ENCODE measurements at regions not wholly inside any gene's neighbourhood (a gene's known extent, or its start where the extent isn't known, plus 50 kb on each side); places are given as distances from the start of the nearest gene placed in this dataset.

GRCh38 chr4:185892165-185892564, 80.2 kb upstream of the SORBS2 start:
- no peaks in the 10 kb centered on the region for H3K4me1 ChIP-seq (ENCODE audit: control insufficient read depth, insufficient read depth, low read length)
- 83% methylated on average over 1 of the region's 2 CpGs for WGBS (ENCODE audit: insufficient coverage, low lambda C conversion rate)
- DNase-seq, result no peak
- no peaks in the 10 kb centered on the region for H3K27me3 ChIP-seq (ENCODE audit: control insufficient read depth, insufficient read depth, low read length)
- H3K27ac ChIP-seq (ENCODE audit: low read length), result no peak overlapping the region
- no peak overlapping the region for H3K4me3 ChIP-seq (ENCODE audit: low read length)
- no peaks in the 10 kb centered on the region for H3K36me3 ChIP-seq (ENCODE audit: control insufficient read depth, insufficient read depth, low read length)
- peaks cover 4% of the 10 kb centered on the region for H3K9me3 ChIP-seq (ENCODE audit: control insufficient read depth, low read depth, low read length)

- no peaks in the 10 kb centered on the region for H3K36me3 ChIP-seq (ENCODE audit: control insufficient read depth, insufficient read depth, low read length)
- H3K4me1 ChIP-seq (ENCODE audit: control insufficient read depth, insufficient read depth, low read length), result no peaks in the 10 kb centered on the region
- H3K9me3 ChIP-seq (ENCODE audit: control insufficient read depth, low read depth, low read length), result peaks cover 4% of the 10 kb centered on the region
- no peak overlapping the region for H3K4me3 ChIP-seq (ENCODE audit: low read length)
- H3K27ac ChIP-seq (ENCODE audit: low read length), result no peak overlapping the region
- WGBS (ENCODE audit: insufficient coverage, low lambda C conversion rate), result no CpG with 5 or more reads among the region's 4 CpGs
- DNase-seq, result no peak
- H3K27me3 ChIP-seq (ENCODE audit: control insufficient read depth, insufficient read depth, low read length), result no peaks in the 10 kb centered on the region
Observed at GRCh38 chr4:185893500-185893899, 81.5 kb upstream of the SORBS2 start.

GRCh38 chr4:185894481-185894880, 82.5 kb upstream of the SORBS2 start:
- Histone ChIP-seq H3K36me3 (ENCODE audit: control insufficient read depth, insufficient read depth, low read length) (no peaks in the 10 kb centered on the region), H3K27me3 (ENCODE audit: control insufficient read depth, insufficient read depth, low read length) (no peaks in the 10 kb centered on the region), H3K9me3 (ENCODE audit: control insufficient read depth, low read depth, low read length) (peaks cover 4% of the 10 kb centered on the region), H3K4me3 (ENCODE audit: low read length) (no peak overlapping the region), H3K4me1 (ENCODE audit: control insufficient read depth, insufficient read depth, low read length) (no peaks in the 10 kb centered on the region), H3K27ac (ENCODE audit: low read length) (no peak overlapping the region)
- no CpG with 5 or more reads among the region's 4 CpGs for WGBS (ENCODE audit: insufficient coverage, low lambda C conversion rate)
- no peak for DNase-seq

- H3K27me3 ChIP-seq (ENCODE audit: control insufficient read depth, insufficient read depth, low read length), result no peaks in the 10 kb centered on the region
- WGBS (ENCODE audit: insufficient coverage, low lambda C conversion rate), result no CpG with 5 or more reads among the region's 14 CpGs
- no peaks in the 10 kb centered on the region for H3K4me1 ChIP-seq (ENCODE audit: control insufficient read depth, insufficient read depth, low read length)
- H3K36me3 ChIP-seq (ENCODE audit: control insufficient read depth, insufficient read depth, low read length), result no peaks in the 10 kb centered on the region
- DNase-seq, result no peak
- peaks cover 4% of the 10 kb centered on the region for H3K9me3 ChIP-seq (ENCODE audit: control insufficient read depth, low read depth, low read length)
- H3K27ac ChIP-seq (ENCODE audit: low read length), result no peak overlapping the region
- H3K4me3 ChIP-seq (ENCODE audit: low read length), result no peak overlapping the region
Observed at GRCh38 chr4:185895351-185895750, 83.4 kb upstream of the SORBS2 start.

- 95% methylated on average over 2 of the region's 3 CpGs for WGBS (ENCODE audit: insufficient coverage, low lambda C conversion rate)
- no peak for DNase-seq
- Histone ChIP-seq H3K36me3 (ENCODE audit: control insufficient read depth, insufficient read depth, low read length) (no peaks in the 10 kb centered on the region), H3K4me1 (ENCODE audit: control insufficient read depth, insufficient read depth, low read length) (no peaks in the 10 kb centered on the region), H3K4me3 (ENCODE audit: low read length) (no peak overlapping the region), H3K27ac (ENCODE audit: low read length) (no peak overlapping the region), H3K27me3 (ENCODE audit: control insufficient read depth, insufficient read depth, low read length) (no peaks in the 10 kb centered on the region), H3K9me3 (ENCODE audit: control insufficient read depth, low read depth, low read length) (peaks cover 4% of the 10 kb centered on the region)
Observed at GRCh38 chr4:185895866-185896265, 83.9 kb upstream of the SORBS2 start.

- WGBS (ENCODE audit: insufficient coverage, low lambda C conversion rate), result no CpG with 5 or more reads among the region's 11 CpGs
- no peak overlapping the region for H3K4me3 ChIP-seq (ENCODE audit: low read length)
- H3K4me1 ChIP-seq (ENCODE audit: control insufficient read depth, insufficient read depth, low read length), result no peaks in the 10 kb centered on the region
- DNase-seq, result no peak
- no peaks in the 10 kb centered on the region for H3K27me3 ChIP-seq (ENCODE audit: control insufficient read depth, insufficient read depth, low read length)
- no peaks in the 10 kb centered on the region for H3K36me3 ChIP-seq (ENCODE audit: control insufficient read depth, insufficient read depth, low read length)
- H3K9me3 ChIP-seq (ENCODE audit: control insufficient read depth, low read depth, low read length), result peaks cover 4% of the 10 kb centered on the region
- no peak overlapping the region for H3K27ac ChIP-seq (ENCODE audit: low read length)
Observed at GRCh38 chr4:185896817-185897488, 85.0 kb upstream of the SORBS2 start.

GRCh38 chr4:185898413-185898812, 86.4 kb upstream of the SORBS2 start:
- Histone ChIP-seq H3K4me3 (ENCODE audit: low read length) (no peak overlapping the region), H3K4me1 (ENCODE audit: control insufficient read depth, insufficient read depth, low read length) (no peaks in the 10 kb centered on the region), H3K9me3 (ENCODE audit: control insufficient read depth, low read depth, low read length) (no peaks in the 10 kb centered on the region), H3K36me3 (ENCODE audit: control insufficient read depth, insufficient read depth, low read length) (no peaks in the 10 kb centered on the region), H3K27ac (ENCODE audit: low read length) (no peak overlapping the region), H3K27me3 (ENCODE audit: control insufficient read depth, insufficient read depth, low read length) (no peaks in the 10 kb centered on the region)
- no peak for DNase-seq
- WGBS (ENCODE audit: insufficient coverage, low lambda C conversion rate), result 97% methylated on average over 6 of the region's 8 CpGs

GRCh38 chr4:185899833-185900232, 87.8 kb upstream of the SORBS2 start:
- 80% methylated on average over 1 of the region's 4 CpGs for WGBS (ENCODE audit: insufficient coverage, low lambda C conversion rate)
- no peaks in the 10 kb centered on the region for H3K9me3 ChIP-seq (ENCODE audit: control insufficient read depth, low read depth, low read length)
- no peaks in the 10 kb centered on the region for H3K27me3 ChIP-seq (ENCODE audit: control insufficient read depth, insufficient read depth, low read length)
- no peak overlapping the region for H3K4me3 ChIP-seq (ENCODE audit: low read length)
- H3K4me1 ChIP-seq (ENCODE audit: control insufficient read depth, insufficient read depth, low read length), result no peaks in the 10 kb centered on the region
- H3K36me3 ChIP-seq (ENCODE audit: control insufficient read depth, insufficient read depth, low read length), result no peaks in the 10 kb centered on the region
- H3K27ac ChIP-seq (ENCODE audit: low read length), result no peak overlapping the region
- DNase-seq, result no peak

GRCh38 chr4:185902654-185903053, 90.7 kb upstream of the SORBS2 start:
- no peaks in the 10 kb centered on the region for H3K36me3 ChIP-seq (ENCODE audit: control insufficient read depth, insufficient read depth, low read length)
- no peaks in the 10 kb centered on the region for H3K27me3 ChIP-seq (ENCODE audit: control insufficient read depth, insufficient read depth, low read length)
- H3K27ac ChIP-seq (ENCODE audit: low read length), result no peak overlapping the region
- DNase-seq, result no peak
- WGBS (ENCODE audit: insufficient coverage, low lambda C conversion rate), result 86% methylated on average over 1 of the region's 4 CpGs
- no peaks in the 10 kb centered on the region for H3K4me1 ChIP-seq (ENCODE audit: control insufficient read depth, insufficient read depth, low read length)
- H3K4me3 ChIP-seq (ENCODE audit: low read length), result no peak overlapping the region
- H3K9me3 ChIP-seq (ENCODE audit: control insufficient read depth, low read depth, low read length), result no peaks in the 10 kb centered on the region

- Histone ChIP-seq H3K36me3 (ENCODE audit: control insufficient read depth, insufficient read depth, low read length) (no peaks in the 10 kb centered on the region), H3K9me3 (ENCODE audit: control insufficient read depth, low read depth, low read length) (no peaks in the 10 kb centered on the region), H3K4me3 (ENCODE audit: low read length) (no peak overlapping the region), H3K27me3 (ENCODE audit: control insufficient read depth, insufficient read depth, low read length) (no peaks in the 10 kb centered on the region), H3K4me1 (ENCODE audit: control insufficient read depth, insufficient read depth, low read length) (no peaks in the 10 kb centered on the region), H3K27ac (ENCODE audit: low read length) (no peak overlapping the region)
- WGBS (ENCODE audit: insufficient coverage, low lambda C conversion rate), result no CpG with 5 or more reads among the region's 1 CpG
- no peak for DNase-seq
Observed at GRCh38 chr4:185903205-185903604, 91.2 kb upstream of the SORBS2 start.

- H3K36me3 ChIP-seq (ENCODE audit: control insufficient read depth, insufficient read depth, low read length), result no peaks in the 10 kb centered on the region
- no peaks in the 10 kb centered on the region for H3K4me1 ChIP-seq (ENCODE audit: control insufficient read depth, insufficient read depth, low read length)
- 86% methylated on average over 2 of the region's 5 CpGs for WGBS (ENCODE audit: insufficient coverage, low lambda C conversion rate)
- H3K27me3 ChIP-seq (ENCODE audit: control insufficient read depth, insufficient read depth, low read length), result no peaks in the 10 kb centered on the region
- no peak overlapping the region for H3K4me3 ChIP-seq (ENCODE audit: low read length)
- DNase-seq, result no peak
- H3K27ac ChIP-seq (ENCODE audit: low read length), result no peak overlapping the region
- H3K9me3 ChIP-seq (ENCODE audit: control insufficient read depth, low read depth, low read length), result no peaks in the 10 kb centered on the region
Observed at GRCh38 chr4:185904381-185904780, 92.4 kb upstream of the SORBS2 start.
